K562 (cell line): ENCODE measurements at regions not wholly inside any gene's neighbourhood (a gene's known extent, or its start where the extent isn't known, plus 50 kb on each side); places are given as distances from the start of the nearest gene placed in this dataset.

Experiments
- CREM ChIP-seq: IDR thresholded peaks from 2 replicates; pipeline ENCODE4 v1.6.1; 2014; ENCODE audit warnings: antibody characterized with exemption, low read depth
- PHB ChIP-seq: fragments of 250-450 bp; sonication (Bioruptor Pico); IDR thresholded peaks from 2 replicates; pipeline ENCODE4 v1.5.0; 2021
- PHF8 ChIP-seq: fragments of 200-600 bp; sonication (generic); IDR thresholded peaks from 2 replicates; pipeline ENCODE4 v1.6.1; 2012; ENCODE audit warnings: mixed run types, mild to moderate bottlenecking, inconsistent platforms, low read length, moderate library complexity, borderline replicate concordance
- RAD21 ChIP-seq, 2 experiments: fragments of 250-450 bp in 1 of 2; fragments of 450-650 bp in 1 of 2; sonication (Bioruptor Pico) in 1 of 2; formaldehyde crosslinking in 1 of 2; IDR thresholded peaks in 1 of 2; conservative IDR thresholded peaks in 1 of 2; 2 replicates each; pipeline versions ENCODE4 v1.4.0 to v1.8.0; 2020 to 2022; ENCODE audit warnings: mild to moderate bottlenecking in 2 of 2, moderate library complexity in 1 of 2
- ZNF354B ChIP-seq: fragments of 250-450 bp; sonication (Bioruptor Pico); IDR thresholded peaks from 2 replicates; pipeline ENCODE4 v1.4.0; 2020
- ZNF589 ChIP-seq: fragments of 200-800 bp; sonication (Bioruptor generic); IDR thresholded peaks from 2 replicates; pipeline ENCODE4 v1.6.1; 2016; ENCODE audit warnings: low read depth, missing genetic modification characterization, missing compliant biosample characterization
- TF ChIP-seq, protein P1 (sequence below): fragments of 250-450 bp; sonication (Bioruptor Pico); IDR thresholded peaks from 2 replicates; pipeline ENCODE4 v1.8.0; 2022; ENCODE audit warnings: moderate library complexity, mild to moderate bottlenecking, inconsistent platforms
- TF ChIP-seq, protein P2 (sequence below), 3 experiments: IDR thresholded peaks in 2 of 3; conservative IDR thresholded peaks in 1 of 3; 2 replicates each; pipeline ENCODE4 v1.5.1; 2011 to 2012; ENCODE audit warnings: low read length in 3 of 3, mild to moderate bottlenecking in 3 of 3, control low read depth in 2 of 3, improper control_type of control experiment in 1 of 3, inconsistent platforms in 1 of 3, low read depth in 1 of 3, mixed read lengths in 1 of 3, moderate library complexity in 1 of 3; ENCODE audit not compliant: insufficient read depth in 2 of 3

GRCh38 chr11:69909561-69910518 lies 90.6 kb upstream of the FGF3 start (continued):
- TF ChIP-seq, protein P1, sequence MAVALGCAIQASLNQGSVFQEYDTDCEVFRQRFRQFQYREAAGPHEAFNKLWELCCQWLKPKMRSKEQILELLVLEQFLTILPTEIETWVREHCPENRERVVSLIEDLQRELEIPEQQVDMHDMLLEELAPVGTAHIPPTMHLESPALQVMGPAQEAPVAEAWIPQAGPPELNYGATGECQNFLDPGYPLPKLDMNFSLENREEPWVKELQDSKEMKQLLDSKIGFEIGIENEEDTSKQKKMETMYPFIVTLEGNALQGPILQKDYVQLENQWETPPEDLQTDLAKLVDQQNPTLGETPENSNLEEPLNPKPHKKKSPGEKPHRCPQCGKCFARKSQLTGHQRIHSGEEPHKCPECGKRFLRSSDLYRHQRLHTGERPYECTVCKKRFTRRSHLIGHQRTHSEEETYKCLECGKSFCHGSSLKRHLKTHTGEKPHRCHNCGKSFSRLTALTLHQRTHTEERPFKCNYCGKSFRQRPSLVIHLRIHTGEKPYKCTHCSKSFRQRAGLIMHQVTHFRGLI (CRISPR knock-in tag), result no peak
- no peak for TF ChIP-seq ZNF354B
- TF ChIP-seq PHB (CRISPR knock-in tag), result no peak
- peak in 1 of 2 experiments; percentile 22; a peak in 1 of 4 replicates for TF ChIP-seq RAD21 (CRISPR knock-in tag; conservative IDR thresholded peaks at IDR 0.05 in 1 of 2, IDR thresholded peaks at IDR 0.05 in 1 of 2)
- TF ChIP-seq, protein P2, sequence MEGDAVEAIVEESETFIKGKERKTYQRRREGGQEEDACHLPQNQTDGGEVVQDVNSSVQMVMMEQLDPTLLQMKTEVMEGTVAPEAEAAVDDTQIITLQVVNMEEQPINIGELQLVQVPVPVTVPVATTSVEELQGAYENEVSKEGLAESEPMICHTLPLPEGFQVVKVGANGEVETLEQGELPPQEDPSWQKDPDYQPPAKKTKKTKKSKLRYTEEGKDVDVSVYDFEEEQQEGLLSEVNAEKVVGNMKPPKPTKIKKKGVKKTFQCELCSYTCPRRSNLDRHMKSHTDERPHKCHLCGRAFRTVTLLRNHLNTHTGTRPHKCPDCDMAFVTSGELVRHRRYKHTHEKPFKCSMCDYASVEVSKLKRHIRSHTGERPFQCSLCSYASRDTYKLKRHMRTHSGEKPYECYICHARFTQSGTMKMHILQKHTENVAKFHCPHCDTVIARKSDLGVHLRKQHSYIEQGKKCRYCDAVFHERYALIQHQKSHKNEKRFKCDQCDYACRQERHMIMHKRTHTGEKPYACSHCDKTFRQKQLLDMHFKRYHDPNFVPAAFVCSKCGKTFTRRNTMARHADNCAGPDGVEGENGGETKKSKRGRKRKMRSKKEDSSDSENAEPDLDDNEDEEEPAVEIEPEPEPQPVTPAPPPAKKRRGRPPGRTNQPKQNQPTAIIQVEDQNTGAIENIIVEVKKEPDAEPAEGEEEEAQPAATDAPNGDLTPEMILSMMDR (IDR thresholded peaks at IDR 0.05 in 2 of 3, conservative IDR thresholded peaks at IDR 0.05 in 1 of 3; ENCODE audit: insufficient read depth in 2 of 3, low read depth in 1 of 3, low read length in 3 of 3), result peak; percentile 57 to 83 (median 58)
- TF ChIP-seq CREM, result no peak
- no peak for TF ChIP-seq ZNF589
- TF ChIP-seq PHF8, result no peak
